HEK293 (cell line): ENCODE measurements at regions not wholly inside any gene's neighbourhood (a gene's known extent, or its start where the extent isn't known, plus 50 kb on each side); places are given as distances from the start of the nearest gene placed in this dataset.

ENCODE experiments used
- CTCF ChIA-PET: fragments of 350-600 bp; formaldehyde crosslinking; extraction: SDS; loops from one replicate; lab custom pipeline; 2021; ENCODE audit warnings: antibody characterized with exemption; lab: Yijun Ruan, JAX
- POLR2A ChIA-PET: fragments of 300-600 bp; formaldehyde crosslinking; extraction: SDS; loops from one replicate; lab custom pipeline; 2020; ENCODE audit warnings: antibody characterized with exemption, inconsistent platforms; lab: Yijun Ruan, JAX
- H3K27ac ChIP-seq: fragments of 200-500 bp; sonication (Bioruptor generic); 2 replicates; pipeline ENCODE4 v1.5.1; 2014; ENCODE audit warnings: low read depth, low read length, control low read depth, inconsistent platforms; ENCODE audit errors: extremely low read depth
- H3K36me3 ChIP-seq, 2 experiments: fragments of 200-500 bp in 1 of 2; sonication (Bioruptor generic) in 1 of 2; 1 replicate in 1 of 2; 2 replicates in 1 of 2; pipeline ENCODE4 v1.5.1; 2014 to 2017; ENCODE audit warnings: inconsistent platforms in 2 of 2, low read length in 2 of 2; ENCODE audit not compliant: control insufficient read depth in 2 of 2, insufficient read depth in 1 of 2
- H3K4me1 ChIP-seq: fragments of 200-500 bp; sonication (Bioruptor generic); 2 replicates; pipeline ENCODE4 v1.5.1; 2014; ENCODE audit warnings: mild to moderate bottlenecking, low read length, inconsistent platforms; ENCODE audit not compliant: control insufficient read depth, insufficient read depth
- H3K4me3 ChIP-seq: 2 replicates; pipeline ENCODE4 v1.5.1; 2011; ENCODE audit warnings: low read depth, mild to moderate bottlenecking, control low read depth, low read length, moderate library complexity
- H3K9me3 ChIP-seq: fragments of 200-500 bp; sonication (Bioruptor generic); 2 replicates; pipeline ENCODE4 v1.5.1; 2014; ENCODE audit warnings: low read depth, low read length, inconsistent platforms; ENCODE audit not compliant: control insufficient read depth, insufficient read depth
- IKZF3 ChIP-seq: fragments of 450-650 bp; IDR thresholded peaks from 2 replicates; pipeline ENCODE4 v1.5.0; 2018; ENCODE audit warnings: missing biosample characterization, mild to moderate bottlenecking, missing genetic modification characterization, moderate library complexity
- REPIN1 ChIP-seq: fragments of 450-650 bp; formaldehyde crosslinking; IDR thresholded peaks from 2 replicates; pipeline ENCODE4 v1.5.1; 2017; ENCODE audit warnings: missing biosample characterization, missing genetic modification characterization, low read depth
- SP2 ChIP-seq: fragments of 450-650 bp; formaldehyde crosslinking; IDR thresholded peaks from 2 replicates; pipeline ENCODE4 v1.5.1; 2016; ENCODE audit warnings: missing biosample characterization, missing genetic modification characterization
- YY1 ChIP-seq: fragments of 450-650 bp; formaldehyde crosslinking; IDR thresholded peaks from 2 replicates; pipeline ENCODE4 v1.5.1; 2018; ENCODE audit warnings: missing biosample characterization, missing genetic modification characterization
- ZNF10 ChIP-seq: fragments of 450-650 bp; formaldehyde crosslinking; IDR thresholded peaks from 2 replicates; pipeline ENCODE4 v1.5.1; 2017; ENCODE audit warnings: missing biosample characterization, missing genetic modification characterization
- ZNF155 ChIP-seq: fragments of 450-650 bp; formaldehyde crosslinking; IDR thresholded peaks from 2 replicates; pipeline ENCODE4 v1.5.1; 2016; ENCODE audit warnings: missing biosample characterization, missing genetic modification characterization
- ZNF169 ChIP-seq: fragments of 450-650 bp; formaldehyde crosslinking; IDR thresholded peaks from 2 replicates; pipeline ENCODE4 v1.5.1; 2016; ENCODE audit warnings: missing biosample characterization, missing genetic modification characterization
- ZNF366 ChIP-seq: fragments of 450-650 bp; formaldehyde crosslinking; conservative IDR thresholded peaks from 2 replicates; pipeline ENCODE4 v1.5.1; 2016; ENCODE audit warnings: missing biosample characterization, missing genetic modification characterization
- ZNF404 ChIP-seq: fragments of 450-650 bp; formaldehyde crosslinking; IDR thresholded peaks from 2 replicates; pipeline ENCODE4 v1.5.1; 2017; ENCODE audit warnings: missing biosample characterization, missing genetic modification characterization
- ZNF548 ChIP-seq: fragments of 450-650 bp; formaldehyde crosslinking; IDR thresholded peaks from 2 replicates; pipeline ENCODE4 v1.5.1; 2016; ENCODE audit warnings: missing biosample characterization, missing genetic modification characterization
- ZNF596 ChIP-seq: fragments of 450-650 bp; IDR thresholded peaks from 2 replicates; pipeline ENCODE4 v1.5.0; 2018; ENCODE audit warnings: missing biosample characterization, mild to moderate bottlenecking, missing genetic modification characterization, moderate library complexity
- ZNF658 ChIP-seq: fragments of 450-650 bp; formaldehyde crosslinking; IDR thresholded peaks from 2 replicates; pipeline ENCODE4; 2016; ENCODE audit warnings: missing biosample characterization, missing genetic modification characterization
- ZNF777 ChIP-seq: fragments of 450-650 bp; formaldehyde crosslinking; IDR thresholded peaks from 2 replicates; pipeline ENCODE4 v1.5.1; 2017; ENCODE audit warnings: missing biosample characterization, missing genetic modification characterization, borderline replicate concordance
- ZNF830 ChIP-seq: fragments of 450-650 bp; IDR thresholded peaks from 2 replicates; pipeline ENCODE4 v1.5.0; 2018; ENCODE audit warnings: missing biosample characterization, missing genetic modification characterization, low read depth, mild to moderate bottlenecking, moderate library complexity
- TF ChIP-seq, protein P1 (sequence below): fragments of 450-650 bp; formaldehyde crosslinking; conservative IDR thresholded peaks from 2 replicates; pipeline ENCODE4 v1.5.1; 2016; ENCODE audit warnings: low read depth, missing biosample characterization, missing genetic modification characterization
- TF ChIP-seq, protein P2 (sequence below): fragments of 450-650 bp; formaldehyde crosslinking; IDR thresholded peaks from 2 replicates; pipeline ENCODE4 v1.5.1; 2017; ENCODE audit warnings: missing biosample characterization, missing genetic modification characterization

GRCh38 chr12:44446181-44446580, 429.9 kb downstream of the NELL2 start (continued):
- TF ChIP-seq, protein P1, sequence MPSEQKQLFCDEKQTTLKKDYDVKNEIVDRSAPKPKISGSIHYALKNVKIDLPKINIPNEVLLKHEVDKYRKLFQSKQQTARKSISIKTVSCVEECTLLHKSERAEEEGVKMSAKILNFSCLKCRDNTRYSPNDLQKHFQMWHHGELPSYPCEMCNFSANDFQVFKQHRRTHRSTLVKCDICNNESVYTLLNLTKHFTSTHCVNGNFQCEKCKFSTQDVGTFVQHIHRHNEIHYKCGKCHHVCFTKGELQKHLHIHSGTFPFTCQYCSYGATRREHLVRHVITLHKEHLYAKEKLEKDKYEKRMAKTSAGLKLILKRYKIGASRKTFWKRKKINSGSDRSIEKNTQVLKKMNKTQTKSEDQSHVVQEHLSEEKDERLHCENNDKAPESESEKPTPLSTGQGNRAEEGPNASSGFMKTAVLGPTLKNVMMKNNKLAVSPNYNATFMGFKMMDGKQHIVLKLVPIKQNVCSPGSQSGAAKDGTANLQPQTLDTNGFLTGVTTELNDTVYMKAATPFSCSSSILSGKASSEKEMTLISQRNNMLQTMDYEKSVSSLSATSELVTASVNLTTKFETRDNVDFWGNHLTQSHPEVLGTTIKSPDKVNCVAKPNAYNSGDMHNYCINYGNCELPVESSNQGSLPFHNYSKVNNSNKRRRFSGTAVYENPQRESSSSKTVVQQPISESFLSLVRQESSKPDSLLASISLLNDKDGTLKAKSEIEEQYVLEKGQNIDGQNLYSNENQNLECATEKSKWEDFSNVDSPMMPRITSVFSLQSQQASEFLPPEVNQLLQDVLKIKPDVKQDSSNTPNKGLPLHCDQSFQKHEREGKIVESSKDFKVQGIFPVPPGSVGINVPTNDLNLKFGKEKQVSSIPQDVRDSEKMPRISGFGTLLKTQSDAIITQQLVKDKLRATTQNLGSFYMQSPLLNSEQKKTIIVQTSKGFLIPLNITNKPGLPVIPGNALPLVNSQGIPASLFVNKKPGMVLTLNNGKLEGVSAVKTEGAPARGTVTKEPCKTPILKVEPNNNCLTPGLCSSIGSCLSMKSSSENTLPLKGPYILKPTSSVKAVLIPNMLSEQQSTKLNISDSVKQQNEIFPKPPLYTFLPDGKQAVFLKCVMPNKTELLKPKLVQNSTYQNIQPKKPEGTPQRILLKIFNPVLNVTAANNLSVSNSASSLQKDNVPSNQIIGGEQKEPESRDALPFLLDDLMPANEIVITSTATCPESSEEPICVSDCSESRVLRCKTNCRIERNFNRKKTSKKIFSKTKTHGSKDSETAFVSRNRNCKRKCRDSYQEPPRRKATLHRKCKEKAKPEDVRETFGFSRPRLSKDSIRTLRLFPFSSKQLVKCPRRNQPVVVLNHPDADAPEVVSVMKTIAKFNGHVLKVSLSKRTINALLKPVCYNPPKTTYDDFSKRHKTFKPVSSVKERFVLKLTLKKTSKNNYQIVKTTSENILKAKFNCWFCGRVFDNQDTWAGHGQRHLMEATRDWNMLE (tag by site-specific recombination), result no peak
- no peak for TF ChIP-seq ZNF169
- TF ChIP-seq SP2 (tag by site-specific recombination), result no peak

DNA sequence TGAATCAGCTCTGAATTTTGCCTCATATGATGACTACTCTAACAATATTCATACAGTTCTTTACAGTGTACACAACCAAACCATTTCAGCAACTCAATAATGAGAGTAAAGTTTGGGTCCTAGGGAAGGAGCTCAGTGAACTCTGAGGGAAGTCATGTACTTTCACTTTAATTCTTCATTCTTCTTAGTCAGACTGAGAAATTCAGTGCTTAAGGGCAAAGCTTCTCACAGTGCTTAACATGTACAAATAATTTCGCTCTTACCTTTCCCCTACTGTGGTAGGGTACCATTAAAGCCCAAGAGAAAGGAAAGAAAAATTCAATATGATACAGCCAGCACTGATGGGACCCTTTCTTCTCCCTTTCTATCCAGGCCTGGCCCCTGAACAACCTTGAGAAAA, 435.0 kb downstream of the NELL2 start:
- H3K4me3 ChIP-seq, result no peak overlapping the region
- no peak for TF ChIP-seq YY1 (tag by site-specific recombination)
- no peak for TF ChIP-seq IKZF3
- TF ChIP-seq ZNF548 (tag by site-specific recombination), result no peak
- TF ChIP-seq, protein P2, sequence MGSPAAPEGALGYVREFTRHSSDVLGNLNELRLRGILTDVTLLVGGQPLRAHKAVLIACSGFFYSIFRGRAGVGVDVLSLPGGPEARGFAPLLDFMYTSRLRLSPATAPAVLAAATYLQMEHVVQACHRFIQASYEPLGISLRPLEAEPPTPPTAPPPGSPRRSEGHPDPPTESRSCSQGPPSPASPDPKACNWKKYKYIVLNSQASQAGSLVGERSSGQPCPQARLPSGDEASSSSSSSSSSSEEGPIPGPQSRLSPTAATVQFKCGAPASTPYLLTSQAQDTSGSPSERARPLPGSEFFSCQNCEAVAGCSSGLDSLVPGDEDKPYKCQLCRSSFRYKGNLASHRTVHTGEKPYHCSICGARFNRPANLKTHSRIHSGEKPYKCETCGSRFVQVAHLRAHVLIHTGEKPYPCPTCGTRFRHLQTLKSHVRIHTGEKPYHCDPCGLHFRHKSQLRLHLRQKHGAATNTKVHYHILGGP (tag by site-specific recombination), result no peak
- no peak for TF ChIP-seq ZNF658 (tag by site-specific recombination)
- TF ChIP-seq ZNF596 (tag by site-specific recombination), result no peak
- no peak for TF ChIP-seq ZNF404 (tag by site-specific recombination)
- no peak for TF ChIP-seq ZNF10 (tag by site-specific recombination)
- no peak for TF ChIP-seq ZNF155
- TF ChIP-seq ZNF777 (tag by site-specific recombination), result no peak
- no peak for TF ChIP-seq ZNF830
- TF ChIP-seq ZNF366 (tag by site-specific recombination), result no peak
- no peak for TF ChIP-seq REPIN1 (tag by site-specific recombination)
- H3K27ac ChIP-seq, result no peak overlapping the region
- POLR2A ChIA-PET, result no interaction called here
- no peaks in the 10 kb centered on the region for H3K4me1 ChIP-seq
- H3K36me3 ChIP-seq, result no peaks in the 10 kb centered on the region
- CTCF ChIA-PET, result no interaction called here
- no peaks in the 10 kb centered on the region for H3K9me3 ChIP-seq
